ENCODE measurements at regions not wholly inside any gene's neighbourhood (a gene's known extent, or its start where the extent isn't known, plus 50 kb on each side); places are given as distances from the start of the nearest gene placed in this dataset.

DNA sequence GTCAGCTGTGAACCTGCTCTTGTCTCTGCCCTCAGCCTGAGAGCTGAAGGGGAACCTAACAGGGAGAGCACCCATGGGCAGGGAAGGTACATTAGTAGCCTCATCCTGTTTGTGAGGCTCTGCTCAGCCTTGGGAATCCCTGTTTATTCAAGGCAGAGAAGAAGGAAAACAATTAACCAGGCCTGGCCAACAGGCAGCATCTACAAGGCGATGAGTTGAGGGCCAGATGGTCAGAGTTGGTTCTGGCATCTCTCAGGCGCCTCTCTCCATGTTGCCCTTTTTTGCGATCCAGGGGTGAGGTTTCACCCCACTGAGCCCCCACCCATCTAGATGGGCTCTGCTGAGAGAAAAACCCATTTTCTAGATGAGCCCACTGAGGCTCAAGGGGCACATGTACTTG is 54.0 kb upstream of the TOP3B start:
- no peak for DNase-seq

DNA sequence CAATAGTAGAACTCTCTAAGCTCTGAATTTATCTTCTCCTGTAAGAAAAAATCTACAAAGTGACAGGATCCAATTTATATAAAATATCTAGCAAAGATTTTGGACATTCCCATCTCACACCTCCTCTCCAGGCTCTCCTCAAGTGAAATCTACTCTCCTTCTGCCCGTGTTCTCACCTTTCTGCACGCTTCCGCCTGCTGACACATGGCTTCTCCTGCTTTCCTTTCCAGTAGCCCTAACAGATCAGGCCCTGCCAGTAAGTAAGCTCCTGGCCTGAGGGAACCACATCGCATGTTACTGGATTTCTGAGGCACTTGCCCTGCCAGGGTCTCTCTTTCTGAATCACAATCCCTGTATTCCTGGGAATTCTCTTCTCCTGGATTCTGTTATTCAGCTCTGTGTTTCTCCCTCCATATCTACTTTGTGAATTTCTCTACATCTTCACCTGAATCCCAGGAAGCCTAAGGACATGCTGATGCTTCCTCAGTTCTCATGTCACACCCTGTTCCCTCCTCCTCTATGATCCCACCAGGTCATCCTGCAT is 53.3 kb upstream of the TOP3B start:
- DNase-seq: no peak

- DNase-seq: no peak
Observed at GRCh38 chr22:22035203-22035602, 52.6 kb upstream of the TOP3B start.

DNA sequence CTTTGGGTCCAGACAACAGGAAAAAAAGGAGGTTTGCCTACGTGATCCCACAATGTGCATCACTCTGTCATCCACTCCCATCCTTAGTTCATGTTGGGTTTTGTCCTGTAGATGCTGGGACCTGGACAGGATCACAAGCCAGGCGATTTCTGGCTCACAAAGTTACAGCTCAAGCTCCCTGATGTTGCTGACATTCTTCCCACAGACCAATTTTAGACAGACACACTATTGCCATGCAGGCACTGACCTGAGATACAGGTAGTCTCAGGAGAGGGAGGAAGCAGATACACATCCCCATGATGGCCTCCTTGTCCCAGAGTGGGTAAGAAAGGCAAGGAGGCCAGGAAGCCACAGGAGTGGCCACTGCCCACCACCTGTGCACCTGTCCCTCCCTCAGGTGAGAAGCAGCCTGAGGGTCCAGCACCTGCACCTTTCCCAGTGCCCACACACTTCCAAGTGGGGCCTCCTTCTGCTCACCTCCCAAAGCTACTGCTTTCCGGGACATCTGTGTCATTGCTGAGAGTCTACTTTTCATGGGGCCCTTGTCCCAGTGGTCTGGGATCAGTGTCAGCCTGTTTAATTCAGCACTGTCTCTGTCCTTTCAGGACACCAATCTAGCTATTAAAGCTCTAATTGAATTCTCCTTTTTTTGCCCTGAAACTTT is 52.0 kb upstream of the TOP3B start:
- no peak for DNase-seq

GRCh38 chr22:22033803-22034468 is 51.3 kb upstream of the TOP3B start:
- DNase-seq: no peak

GRCh38 chr22:22032906-22033802 is 50.6 kb upstream of the TOP3B start:
- no peak for DNase-seq

DNA sequence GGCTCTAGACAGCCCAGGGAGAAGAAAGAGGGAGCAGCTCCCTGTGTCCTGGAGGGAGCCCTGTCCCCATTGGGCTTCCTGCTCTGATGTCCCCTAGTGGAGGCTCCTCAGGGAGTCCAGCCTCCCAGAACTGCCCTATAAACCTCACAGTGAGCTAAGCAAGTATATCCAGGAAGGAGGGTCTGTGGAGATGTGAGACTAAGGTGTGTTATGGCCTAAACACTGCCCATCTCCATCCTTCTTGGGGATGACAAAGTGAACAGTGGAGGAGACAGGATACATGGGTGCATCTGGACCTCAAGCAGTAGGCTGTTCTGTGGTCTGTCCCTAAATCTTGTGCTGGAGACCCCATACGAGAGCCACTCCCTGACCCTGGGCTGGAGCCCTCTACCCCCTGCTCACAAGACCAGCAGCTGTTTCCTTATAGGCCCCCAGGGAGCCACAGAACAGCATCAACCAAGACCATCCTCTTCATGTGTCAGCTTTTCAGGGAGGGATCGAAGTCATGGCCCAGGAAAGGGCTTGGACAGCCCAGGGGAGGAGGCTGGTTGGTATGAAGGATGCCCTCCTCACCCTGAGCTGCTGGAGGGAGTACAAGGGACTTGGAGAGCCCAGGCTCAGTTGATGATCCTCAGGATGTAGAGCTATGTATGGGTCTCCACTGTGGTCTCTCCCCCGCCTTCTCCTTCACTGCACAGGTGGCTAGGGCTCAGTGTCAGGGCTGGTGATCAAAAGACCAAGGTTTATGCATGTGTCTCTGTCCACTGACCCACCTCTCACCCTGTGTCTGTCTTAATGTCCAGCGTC is 49.7 kb upstream of the TOP3B start:
- DNase-seq: no peak
